ENCODE measurements at regions not wholly inside any gene's neighbourhood (a gene's known extent, or its start where the extent isn't known, plus 50 kb on each side); places are given as distances from the start of the nearest gene placed in this dataset.

- TF ChIP-seq JUN (IDR thresholded peaks at IDR 0.05; ENCODE audit: borderline replicate concordance, insufficient read depth, insufficient read length, low read depth) (no peak), POLR2A (IDR thresholded peaks at IDR 0.05; ENCODE audit: low read depth, low read length) (no peak)
Observed at GRCh38 chr12:115818973-115819372, 458.5 kb downstream of the MED13L start.

Data from endothelial cell of umbilical vein (primary cell).